HG03575 (cell line): ENCODE measurements at regions not wholly inside any gene's neighbourhood (a gene's known extent, or its start where the extent isn't known, plus 50 kb on each side); places are given as distances from the start of the nearest gene placed in this dataset.

ENCODE experiments used
- ATAC-seq: cut with Tn5 transposase; IDR thresholded peaks from one replicate; pipeline ENCODE4 v1.9.1; 2021; ENCODE audit not compliant: unreplicated experiment, insufficient number of reproducible peaks, low FRiP score; ENCODE audit errors: extremely low read depth

- ATAC-seq = no peak
Observed at GRCh38 chr6:2441601-2442475, 196.4 kb upstream of the GMDS start.

GRCh38 chr6:2440516-2440915 lies 195.1 kb upstream of the GMDS start:
- no peak for ATAC-seq

GRCh38 chr6:2439632-2440031 lies 194.2 kb upstream of the GMDS start:
- ATAC-seq = no peak

- ATAC-seq = no peak
Observed at GRCh38 chr6:2439082-2439481, 193.7 kb upstream of the GMDS start.

GRCh38 chr6:2436410-2437154 lies 191.2 kb upstream of the GMDS start:
- no peak for ATAC-seq

GRCh38 chr6:2435323-2435722 lies 189.9 kb upstream of the GMDS start:
- ATAC-seq = no peak

- ATAC-seq = no peak
Observed at GRCh38 chr6:2434912-2435311, 189.5 kb upstream of the GMDS start.

- ATAC-seq = no peak
Observed at GRCh38 chr6:2434116-2434515, 188.7 kb upstream of the GMDS start.

- ATAC-seq = no peak
Observed at GRCh38 chr6:2433711-2434110, 188.3 kb upstream of the GMDS start.

- no peak for ATAC-seq
Observed at GRCh38 chr6:2433266-2433665, 187.9 kb upstream of the GMDS start.

- no peak for ATAC-seq
Observed at GRCh38 chr6:2432292-2432691, 186.9 kb upstream of the GMDS start.

- ATAC-seq = no peak
Observed at GRCh38 chr6:2430612-2431011, 185.2 kb upstream of the GMDS start.

GRCh38 chr6:2429460-2429859 lies 184.1 kb upstream of the GMDS start:
- no peak for ATAC-seq

GRCh38 chr6:2429032-2429431 lies 183.6 kb upstream of the GMDS start:
- no peak for ATAC-seq

GRCh38 chr6:2426561-2427340 lies 181.3 kb upstream of the GMDS start:
- ATAC-seq = no peak

- ATAC-seq = no peak
Observed at GRCh38 chr6:2416128-2416712, 170.8 kb upstream of the GMDS start.

- no peak for ATAC-seq
Observed at GRCh38 chr6:2414885-2415547, 169.6 kb upstream of the GMDS start.

- ATAC-seq = no peak
Observed at GRCh38 chr6:2412731-2413130, 167.3 kb upstream of the GMDS start.
